GM23338 (cell line): ENCODE measurements at regions not wholly inside any gene's neighbourhood (a gene's known extent, or its start where the extent isn't known, plus 50 kb on each side); places are given as distances from the start of the nearest gene placed in this dataset.

Experiments
- ATAC-seq: fragments of 200-7000 bp; cut with Tn5 transposase; 3 replicates; pipeline ENCODE4 v1.9.1; 2020
- DNase-seq: peaks from one replicate; pipeline ENCODE4 v3.0.0-alpha.2; 2015; ENCODE audit warnings: low spot score
- H2AFZ ChIP-seq: fragments of 200-600 bp; sonication (generic); 2 replicates; pipeline ENCODE4 v1.8.0; 2016; ENCODE audit warnings: antibody characterized with exemption, mild to moderate bottlenecking, moderate library complexity
- H3F3A ChIP-seq: fragments of 200-600 bp; sonication (generic); replicated peaks from 2 replicates; pipeline ENCODE4 v1.8.0; 2017; ENCODE audit warnings: antibody characterized with exemption, mixed run types, low read depth
- H3K27ac ChIP-seq: fragments of 200-600 bp; sonication (generic); 2 replicates; pipeline ENCODE4 v1.6.1; 2016; ENCODE audit warnings: low read depth
- H3K27me3 ChIP-seq: fragments of 200-600 bp; sonication (generic); 2 replicates; pipeline ENCODE4 v1.8.0; 2016; ENCODE audit warnings: mild to moderate bottlenecking, mixed run types, moderate library complexity; ENCODE audit not compliant: insufficient read depth
- H3K36me3 ChIP-seq: fragments of 200-600 bp; sonication (generic); 2 replicates; pipeline ENCODE4 v1.8.0; 2016; ENCODE audit warnings: mild to moderate bottlenecking; ENCODE audit not compliant: insufficient read depth
- H3K4me1 ChIP-seq: fragments of 200-600 bp; sonication (generic); 2 replicates; pipeline ENCODE4 v1.8.0; 2016; ENCODE audit warnings: mild to moderate bottlenecking, moderate library complexity; ENCODE audit not compliant: insufficient read depth
- H3K4me2 ChIP-seq: fragments of 200-600 bp; sonication (generic); 2 replicates; pipeline ENCODE4 v1.7.1; 2017; ENCODE audit warnings: mixed run types
- H3K4me3 ChIP-seq: fragments of 200-600 bp; sonication (generic); 2 replicates; pipeline ENCODE4 v1.6.1; 2016; ENCODE audit warnings: mixed run types
- H3K79me2 ChIP-seq: fragments of 200-600 bp; sonication (generic); replicated peaks from 2 replicates; pipeline ENCODE4 v1.8.0; 2017; ENCODE audit warnings: mild to moderate bottlenecking; ENCODE audit not compliant: insufficient read depth
- H3K9me2 ChIP-seq: fragments of 200-600 bp; sonication (generic); 2 replicates; pipeline ENCODE4 v1.8.0; 2017; ENCODE audit not compliant: insufficient read depth
- H4K20me1 ChIP-seq: fragments of 200-600 bp; sonication (generic); replicated peaks from 2 replicates; pipeline ENCODE4 v1.8.0; 2017; ENCODE audit warnings: mild to moderate bottlenecking; ENCODE audit not compliant: insufficient read depth
- H3K27ac Mint-ChIP-seq: 2 replicates; pipeline ENCODE4 v1.8.0; 2020; ENCODE audit warnings: inconsistent platforms, mild to moderate bottlenecking, moderate library complexity, mixed read lengths
- H3K27me3 Mint-ChIP-seq: 3 replicates; pipeline ENCODE4 v1.8.0; 2022; ENCODE audit warnings: low read depth, mild to moderate bottlenecking, moderate library complexity, mixed read lengths, inconsistent platforms; ENCODE audit not compliant: insufficient read depth, poor library complexity
- H3K36me3 Mint-ChIP-seq: 3 replicates; pipeline ENCODE4 v1.8.0; 2021; ENCODE audit warnings: low read depth, mild to moderate bottlenecking, inconsistent platforms, moderate library complexity, mixed read lengths
- H3K4me1 Mint-ChIP-seq: 3 replicates; pipeline ENCODE4 v1.8.0; 2020; ENCODE audit warnings: mild to moderate bottlenecking, inconsistent platforms, mixed read lengths
- H3K4me3 Mint-ChIP-seq: 3 replicates; pipeline ENCODE4 v1.8.0; 2021; ENCODE audit warnings: moderate library complexity, mild to moderate bottlenecking, inconsistent platforms, mixed read lengths
- H3K9me3 Mint-ChIP-seq: 3 replicates; pipeline ENCODE4 v1.8.0; 2020; ENCODE audit warnings: moderate library complexity, mild to moderate bottlenecking, inconsistent platforms, mixed read lengths
- EZH2phosphoT487 ChIP-seq: fragments of 200-600 bp; sonication (generic); IDR thresholded peaks from one replicate; pipeline ENCODE4 v1.8.1; 2018; ENCODE audit warnings: antibody characterized with exemption; ENCODE audit not compliant: unreplicated experiment
- ZNF462 ChIP-seq: fragments of 250-450 bp; sonication (Bioruptor Pico); IDR thresholded peaks from 2 replicates; pipeline ENCODE4 v1.5.0; 2020; ENCODE audit warnings: mild to moderate bottlenecking, moderate library complexity
- TF ChIP-seq, protein P1 (sequence below): IDR thresholded peaks from 2 replicates; pipeline ENCODE4 v1.6.1; 2016; ENCODE audit warnings: antibody characterized with exemption

DNA sequence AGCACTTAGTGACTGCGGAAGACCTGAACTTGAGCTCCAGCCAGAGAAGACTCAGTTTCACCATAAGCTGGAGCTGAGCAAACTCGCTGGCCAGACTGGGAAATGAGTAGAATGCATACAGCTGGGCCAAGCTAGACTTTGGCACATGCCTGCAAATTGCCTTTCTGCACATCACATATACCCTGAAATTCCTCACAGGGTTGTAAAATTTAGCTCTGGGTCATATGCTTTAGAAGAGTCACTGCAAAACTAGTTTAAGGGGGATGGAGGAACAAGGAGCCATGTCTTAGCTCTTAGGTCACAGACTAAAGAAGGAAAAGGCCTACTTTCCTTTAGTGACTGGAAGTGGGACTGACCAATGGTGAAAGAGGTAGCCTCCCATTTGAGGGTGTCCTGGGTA is 67.6 kb downstream of the PPP1R3C start:
- Histone ChIP-seq H3K36me3 (no peaks in the 10 kb centered on the region), H3K79me2 (no peaks in the 10 kb centered on the region), H3K9me2 (0 out of 2 replicates have a peak, but pooled peaks cover 8% of the 10 kb centered on the region), H3K4me1 (no peaks in the 10 kb centered on the region), H4K20me1 (no peaks in the 10 kb centered on the region), H3K27me3 (no peaks in the 10 kb centered on the region), H3K4me3 (no peak overlapping the region), H3F3A (no peaks in the 10 kb centered on the region), H3K27ac (no peak overlapping the region), H2AFZ (no peak overlapping the region), H3K4me2 (no peak overlapping the region)
- Mint-ChIP-seq H3K9me3 (peaks cover 26% of the 10 kb centered on the region), H3K27ac (no peak overlapping the region), H3K4me3 (no peak overlapping the region), H3K4me1 (peaks cover under 1% of the 10 kb centered on the region), H3K36me3 (peaks cover 18% of the 10 kb centered on the region), H3K27me3 (no peaks in the 10 kb centered on the region)
- no peak for DNase-seq
- ATAC-seq = no peak
- TF ChIP-seq, protein P1, sequence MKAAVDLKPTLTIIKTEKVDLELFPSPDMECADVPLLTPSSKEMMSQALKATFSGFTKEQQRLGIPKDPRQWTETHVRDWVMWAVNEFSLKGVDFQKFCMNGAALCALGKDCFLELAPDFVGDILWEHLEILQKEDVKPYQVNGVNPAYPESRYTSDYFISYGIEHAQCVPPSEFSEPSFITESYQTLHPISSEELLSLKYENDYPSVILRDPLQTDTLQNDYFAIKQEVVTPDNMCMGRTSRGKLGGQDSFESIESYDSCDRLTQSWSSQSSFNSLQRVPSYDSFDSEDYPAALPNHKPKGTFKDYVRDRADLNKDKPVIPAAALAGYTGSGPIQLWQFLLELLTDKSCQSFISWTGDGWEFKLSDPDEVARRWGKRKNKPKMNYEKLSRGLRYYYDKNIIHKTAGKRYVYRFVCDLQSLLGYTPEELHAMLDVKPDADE = no peak

DNA sequence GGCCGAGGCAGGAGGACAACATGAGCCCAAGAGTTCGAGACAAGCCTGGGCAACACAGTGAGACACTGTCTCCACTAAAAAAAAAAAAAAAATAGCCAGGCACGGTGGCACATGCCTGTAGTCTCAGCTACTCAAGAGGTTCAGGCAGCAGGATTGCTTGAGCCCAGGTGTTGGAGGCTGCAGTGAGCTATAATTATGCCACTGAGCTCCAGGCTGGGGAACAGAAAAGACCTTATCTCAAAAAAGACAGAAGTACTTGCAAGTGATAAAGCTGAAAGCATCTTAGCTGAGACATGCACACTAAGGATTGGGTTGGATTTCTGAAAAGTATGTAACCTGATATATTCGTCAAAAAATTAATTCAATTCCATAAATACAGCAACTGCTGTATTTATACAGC is 68.4 kb downstream of the PPP1R3C start:
- H3K4me1 Mint-ChIP-seq = no peaks in the 10 kb centered on the region
- no peak for TF ChIP-seq ZNF462
- no peak for TF ChIP-seq EZH2phosphoT487
- no peak overlapping the region for H3K27ac ChIP-seq
- H3K27me3 ChIP-seq = no peaks in the 10 kb centered on the region
- no peak overlapping the region for H3K4me3 ChIP-seq
- H4K20me1 ChIP-seq = no peaks in the 10 kb centered on the region
- H3K27ac Mint-ChIP-seq = no peak overlapping the region
- H2AFZ ChIP-seq = no peak overlapping the region
- H3K4me3 Mint-ChIP-seq = no peak overlapping the region
- peaks cover 26% of the 10 kb centered on the region for H3K9me3 Mint-ChIP-seq
- H3K79me2 ChIP-seq = no peaks in the 10 kb centered on the region
- 0 out of 2 replicates have a peak, but pooled peaks cover 8% of the 10 kb centered on the region for H3K9me2 ChIP-seq
- no peaks in the 10 kb centered on the region for H3K27me3 Mint-ChIP-seq
- H3K36me3 ChIP-seq = no peaks in the 10 kb centered on the region
- DNase-seq = no peak
- no peaks in the 10 kb centered on the region for H3K4me1 ChIP-seq
- no peak for ATAC-seq
- H3F3A ChIP-seq = no peaks in the 10 kb centered on the region
- H3K36me3 Mint-ChIP-seq = peaks cover 18% of the 10 kb centered on the region
- no peak overlapping the region for H3K4me2 ChIP-seq
